ENCODE measurements at regions not wholly inside any gene's neighbourhood (a gene's known extent, or its start where the extent isn't known, plus 50 kb on each side); places are given as distances from the start of the nearest gene placed in this dataset.

- DNase-seq (ENCODE audit: low spot score): no peak
These were observed 132.7 kb upstream of the NDUFV2 start for GRCh38 chr18:8969639-8970390.

DNA sequence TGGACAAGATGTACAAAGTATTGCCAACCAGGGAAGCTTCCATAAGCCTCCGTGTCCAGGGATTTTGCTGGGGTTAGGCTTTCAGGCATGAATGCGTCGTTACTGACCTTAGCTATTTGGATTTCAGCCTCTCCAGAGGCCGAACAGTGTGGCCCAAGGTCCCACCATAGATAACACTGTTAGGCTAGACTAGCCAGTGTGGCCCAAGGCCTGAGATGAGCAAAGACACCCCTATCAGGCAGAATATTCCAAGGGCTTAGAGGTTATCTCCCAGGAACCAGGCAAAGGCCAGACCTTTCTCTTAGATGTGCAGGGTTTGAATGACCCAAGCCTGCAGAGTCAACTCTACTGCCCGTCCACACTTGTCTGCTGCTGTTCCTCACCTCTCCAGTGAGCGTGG is 131.7 kb upstream of the NDUFV2 start:
- no peak for DNase-seq (ENCODE audit: low spot score)

- no peak for DNase-seq (ENCODE audit: low spot score)
These were observed 130.4 kb upstream of the NDUFV2 start for GRCh38 chr18:8972116-8972515.

GRCh38 chr18:8974279-8974678 is 128.2 kb upstream of the NDUFV2 start:
- DNase-seq (ENCODE audit: low spot score): no peak

- no peak for DNase-seq (ENCODE audit: low spot score)
These were observed 127.8 kb upstream of the NDUFV2 start for GRCh38 chr18:8974696-8975095.

DNA sequence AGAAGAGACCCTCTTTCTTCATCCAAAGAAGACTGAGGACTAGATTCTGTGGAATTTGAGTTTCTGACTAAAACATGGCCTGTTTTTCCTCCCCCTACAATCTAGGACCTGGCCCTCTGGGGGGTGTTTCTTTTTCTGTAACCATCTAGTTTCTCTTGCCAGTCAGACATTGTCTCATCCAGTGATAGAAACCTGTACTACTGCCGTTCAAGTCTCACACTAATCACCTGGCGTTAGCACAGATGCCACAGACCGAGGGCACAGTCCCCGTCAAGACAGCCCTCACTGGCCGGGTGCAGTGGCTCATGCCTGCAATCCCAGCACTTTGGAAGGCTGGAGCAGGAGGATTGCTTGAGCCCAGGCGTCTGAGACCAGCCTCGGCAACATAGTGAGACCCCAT is 126.9 kb upstream of the NDUFV2 start:
- no peak for DNase-seq (ENCODE audit: low spot score)

DNA sequence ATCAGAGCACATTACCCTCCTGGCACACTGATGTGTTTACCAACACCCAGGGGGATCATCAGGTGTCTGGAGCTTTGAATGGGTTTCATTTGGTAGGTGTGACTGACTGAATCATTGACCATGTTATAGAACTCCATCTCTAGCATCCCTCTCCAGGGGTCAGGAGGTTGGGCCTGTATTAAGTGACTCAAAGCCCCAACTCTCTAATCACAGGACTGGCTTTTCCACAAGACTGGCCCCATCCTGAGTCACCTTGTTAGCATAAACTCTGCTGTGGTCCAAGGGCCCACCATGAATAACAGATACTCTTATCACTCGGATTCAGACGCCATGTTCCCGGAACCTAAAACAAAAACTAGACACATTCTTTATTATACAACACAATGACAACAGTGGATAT is 125.9 kb upstream of the NDUFV2 start:
- no peak for DNase-seq (ENCODE audit: low spot score)

- DNase-seq (ENCODE audit: low spot score): no peak
These were observed 125.3 kb upstream of the NDUFV2 start for GRCh38 chr18:8977166-8977565.

GRCh38 chr18:8977701-8978100 is 124.8 kb upstream of the NDUFV2 start:
- DNase-seq (ENCODE audit: low spot score): no peak

DNA sequence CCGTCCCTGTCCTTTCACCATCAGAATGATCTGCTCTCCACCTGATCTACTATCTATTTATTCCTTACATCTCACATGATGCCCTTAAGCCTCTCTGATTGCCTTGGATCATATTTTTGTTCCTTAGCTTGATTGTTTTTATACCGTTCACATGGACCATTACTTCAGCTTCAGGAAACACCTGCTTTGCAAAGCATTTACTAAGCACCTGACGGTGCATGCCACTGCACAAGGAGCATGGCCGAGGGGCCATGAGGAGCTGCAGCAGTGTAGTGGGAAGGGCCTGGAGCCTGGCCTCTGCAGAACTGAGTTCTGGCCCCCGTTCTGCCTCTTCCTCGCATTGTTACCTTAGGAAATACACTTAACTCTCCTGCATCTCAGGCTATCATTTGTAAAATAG is 124.1 kb upstream of the NDUFV2 start:
- no peak for DNase-seq (ENCODE audit: low spot score)

DNA sequence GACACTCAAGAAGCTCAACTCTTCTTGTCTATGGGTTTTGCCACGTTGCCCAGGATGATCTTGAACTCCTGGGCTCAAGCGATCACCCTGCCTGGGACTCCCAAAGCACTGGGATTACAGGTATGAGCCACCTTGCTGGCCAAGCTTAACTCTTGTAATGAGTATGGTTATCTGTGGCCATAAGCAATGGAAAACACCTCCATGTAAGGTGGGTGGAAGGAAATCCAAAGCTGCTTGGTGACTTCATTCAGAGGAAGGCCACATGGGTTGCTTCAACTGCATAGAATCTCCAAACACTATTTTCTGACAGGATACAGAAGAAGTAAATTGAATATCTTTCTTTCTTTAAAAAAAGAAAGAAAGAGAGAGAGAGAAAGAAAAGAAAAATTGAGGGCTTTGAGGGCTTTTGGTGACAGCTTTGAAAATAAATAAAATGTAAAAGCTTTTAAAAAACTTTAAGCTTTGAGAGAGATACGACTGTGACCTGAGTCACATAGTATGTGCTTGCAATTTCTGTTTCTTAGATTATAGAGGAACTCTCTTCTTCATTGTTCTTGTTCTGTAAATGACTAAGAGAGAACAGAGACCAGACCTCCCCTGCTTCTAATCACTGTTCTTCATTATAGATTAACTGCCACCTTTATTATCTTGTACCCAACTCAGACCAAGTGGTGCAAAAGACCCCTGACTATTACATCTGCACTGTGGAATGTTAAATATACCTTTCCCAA is 123.1 kb upstream of the NDUFV2 start:
- no peak for DNase-seq (ENCODE audit: low spot score)

DNA sequence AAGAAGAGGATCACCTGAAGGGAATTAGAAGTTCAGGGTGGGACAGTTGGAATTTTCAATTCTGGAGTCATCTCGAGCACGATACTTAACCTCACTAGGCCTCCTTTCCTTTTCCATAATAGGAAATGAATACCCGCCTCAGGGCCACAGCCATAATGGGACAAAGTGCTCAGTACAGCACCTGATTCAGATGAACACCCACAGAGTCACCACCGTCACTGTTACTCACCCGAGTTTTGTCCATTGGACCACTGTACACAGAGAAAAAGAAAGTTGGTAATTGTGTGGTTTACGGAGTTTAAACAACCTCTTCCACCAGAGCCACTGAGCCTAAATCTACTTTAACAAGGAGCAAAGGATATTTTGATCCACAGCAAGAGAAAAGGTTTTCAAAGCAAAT is 122.0 kb upstream of the NDUFV2 start:
- no peak for DNase-seq (ENCODE audit: low spot score)

DNA sequence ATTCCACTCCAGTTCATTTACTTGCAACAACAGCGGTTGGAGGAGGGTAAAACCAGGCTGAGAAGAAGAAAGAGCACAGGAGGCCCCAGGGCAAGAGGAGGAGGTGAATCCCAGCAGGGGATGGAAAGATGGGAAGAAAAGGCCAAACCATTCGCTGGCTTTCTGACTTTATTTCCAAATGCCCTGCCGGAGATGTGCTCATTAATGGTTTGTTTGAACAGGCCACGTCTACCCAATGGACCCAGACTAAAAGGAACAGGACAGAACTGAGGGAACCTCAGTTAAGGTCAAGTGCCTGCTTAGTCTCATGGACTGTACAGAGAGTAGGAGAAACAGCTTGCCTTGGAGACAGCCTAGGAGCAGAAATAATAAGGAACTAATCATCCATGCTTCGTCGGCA is 121.6 kb upstream of the NDUFV2 start:
- no peak for DNase-seq (ENCODE audit: low spot score)

DNA sequence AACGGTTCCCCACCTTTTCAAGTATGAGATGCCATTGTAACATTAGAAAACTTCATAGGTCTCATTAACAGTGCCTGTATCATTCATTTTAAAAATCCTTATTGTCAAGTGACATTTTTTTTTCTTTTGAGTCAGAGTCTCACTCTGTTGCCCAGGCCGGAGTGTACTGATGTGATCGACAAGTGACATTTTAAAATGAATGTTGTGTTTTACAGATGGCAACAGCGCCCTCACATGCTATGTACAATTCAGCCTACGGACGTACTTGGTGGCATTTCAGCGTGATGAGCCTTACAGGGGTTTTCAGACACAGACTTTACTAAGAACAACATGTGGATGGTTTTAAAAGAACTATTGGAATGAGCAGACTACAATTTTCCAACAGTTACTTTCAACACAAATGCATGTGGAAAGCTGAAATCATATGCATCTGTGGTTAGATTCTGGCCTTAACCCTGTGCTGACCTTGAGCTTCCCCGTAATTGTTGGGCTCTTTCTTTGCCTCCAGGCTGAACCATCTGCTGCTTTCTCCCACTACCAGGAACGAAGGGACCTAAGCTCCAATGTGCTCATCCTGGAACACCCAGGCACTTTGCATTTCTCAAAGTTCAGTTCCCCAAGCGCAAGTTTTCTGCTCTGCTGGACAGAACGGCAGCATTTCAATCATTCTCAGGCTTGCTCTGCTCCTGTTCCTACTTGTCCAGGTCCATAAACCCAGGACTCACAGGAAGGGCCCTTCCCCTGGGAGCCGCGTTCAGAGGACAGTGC is 119.9 kb upstream of the NDUFV2 start:
- DNase-seq (ENCODE audit: low spot score): peak; percentile 21

DNA sequence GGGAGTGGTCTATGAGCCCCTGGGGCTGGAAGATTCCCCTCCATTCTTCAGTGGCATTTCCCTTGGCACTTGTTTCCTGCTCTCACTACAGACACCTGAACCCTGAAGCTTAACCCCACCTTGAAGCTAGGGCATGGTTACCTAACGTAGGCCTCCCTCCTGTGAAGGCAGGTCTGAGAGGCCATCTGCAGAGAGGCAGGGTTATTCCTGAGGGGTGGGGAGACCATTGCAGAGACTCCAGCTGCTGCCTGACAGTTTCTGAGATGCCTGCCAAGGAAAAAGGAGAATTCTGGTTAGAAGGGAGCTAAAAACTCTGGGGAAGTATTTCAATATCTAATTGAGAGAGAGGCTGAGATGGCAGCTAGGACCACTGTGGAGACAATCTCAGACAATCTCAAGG is 119.3 kb upstream of the NDUFV2 start:
- DNase-seq (ENCODE audit: low spot score): no peak

- DNase-seq (ENCODE audit: low spot score): no peak
These were observed 118.3 kb upstream of the NDUFV2 start for GRCh38 chr18:8984131-8984721.

GRCh38 chr18:8987241-8987640 is 115.3 kb upstream of the NDUFV2 start:
- no peak for DNase-seq (ENCODE audit: low spot score)

DNA sequence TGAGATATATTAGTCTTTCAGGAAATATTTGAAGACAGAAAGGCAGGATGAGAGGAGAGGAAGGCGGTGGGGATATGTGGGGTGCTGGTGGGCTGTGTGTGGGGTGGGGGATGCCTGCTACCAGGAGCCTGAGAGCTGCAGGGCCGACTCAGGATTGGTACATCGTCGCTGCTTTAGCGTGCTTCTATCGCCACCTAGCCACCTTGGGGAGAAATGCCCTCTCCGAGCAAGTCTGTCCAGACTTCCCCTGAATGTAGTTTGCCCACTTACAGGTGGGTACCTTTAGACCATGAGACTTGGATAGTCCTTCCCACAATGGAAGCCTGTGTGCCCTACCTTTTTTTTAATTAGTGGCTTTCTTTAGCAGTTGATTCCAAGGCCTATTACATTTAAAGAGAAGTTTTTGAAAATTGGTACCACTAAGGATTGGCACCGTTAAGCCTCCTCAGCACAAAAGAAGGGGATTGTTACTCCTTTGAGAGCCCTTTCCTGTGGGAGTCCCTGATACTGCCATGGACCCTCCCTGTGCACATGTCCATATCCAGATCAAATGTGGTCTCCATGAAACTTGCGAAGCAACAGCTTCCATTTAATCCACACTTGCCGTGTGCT is 114.1 kb upstream of the NDUFV2 start:
- DNase-seq (ENCODE audit: low spot score): peak; percentile 55

DNA sequence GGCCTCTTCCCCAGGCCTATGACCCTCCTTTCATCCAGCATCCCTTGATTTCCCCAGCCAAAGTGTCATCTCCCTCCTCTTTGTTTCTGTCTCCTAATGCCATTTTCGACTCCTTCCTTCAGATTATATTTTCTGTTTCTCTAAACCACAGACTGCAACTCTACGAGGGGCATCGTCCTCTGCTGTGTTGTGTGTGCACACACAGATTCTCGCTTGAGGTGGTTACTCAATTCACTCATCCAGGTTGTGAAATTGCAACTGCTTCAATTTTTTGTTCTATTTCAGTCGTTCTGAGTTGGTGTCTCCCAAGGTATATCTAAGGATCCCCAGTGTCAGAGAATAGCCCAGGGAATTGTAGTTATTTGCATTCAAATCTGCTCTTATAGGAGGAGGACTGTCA is 113.5 kb upstream of the NDUFV2 start:
- DNase-seq (ENCODE audit: low spot score): no peak

DNA sequence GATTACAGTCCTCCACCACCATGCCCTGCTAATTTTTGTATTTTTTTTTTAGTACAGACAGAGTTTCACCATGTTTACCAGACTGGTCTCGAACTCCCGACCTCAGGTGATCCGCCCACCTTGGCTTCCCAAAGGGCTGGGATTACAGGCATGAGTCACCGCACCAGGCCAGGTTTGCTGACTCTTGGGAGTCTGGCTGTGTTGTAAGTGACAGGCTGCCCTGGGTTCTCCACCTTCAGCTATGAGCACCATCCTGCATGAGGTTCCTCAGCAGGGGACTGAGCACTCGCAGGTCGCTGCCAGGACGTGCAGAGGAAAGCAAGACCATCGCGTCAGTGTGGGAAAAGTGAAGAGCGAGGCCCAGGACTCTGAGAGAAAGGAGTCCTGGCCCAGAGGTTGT is 112.6 kb upstream of the NDUFV2 start:
- no peak for DNase-seq (ENCODE audit: low spot score)

DNA sequence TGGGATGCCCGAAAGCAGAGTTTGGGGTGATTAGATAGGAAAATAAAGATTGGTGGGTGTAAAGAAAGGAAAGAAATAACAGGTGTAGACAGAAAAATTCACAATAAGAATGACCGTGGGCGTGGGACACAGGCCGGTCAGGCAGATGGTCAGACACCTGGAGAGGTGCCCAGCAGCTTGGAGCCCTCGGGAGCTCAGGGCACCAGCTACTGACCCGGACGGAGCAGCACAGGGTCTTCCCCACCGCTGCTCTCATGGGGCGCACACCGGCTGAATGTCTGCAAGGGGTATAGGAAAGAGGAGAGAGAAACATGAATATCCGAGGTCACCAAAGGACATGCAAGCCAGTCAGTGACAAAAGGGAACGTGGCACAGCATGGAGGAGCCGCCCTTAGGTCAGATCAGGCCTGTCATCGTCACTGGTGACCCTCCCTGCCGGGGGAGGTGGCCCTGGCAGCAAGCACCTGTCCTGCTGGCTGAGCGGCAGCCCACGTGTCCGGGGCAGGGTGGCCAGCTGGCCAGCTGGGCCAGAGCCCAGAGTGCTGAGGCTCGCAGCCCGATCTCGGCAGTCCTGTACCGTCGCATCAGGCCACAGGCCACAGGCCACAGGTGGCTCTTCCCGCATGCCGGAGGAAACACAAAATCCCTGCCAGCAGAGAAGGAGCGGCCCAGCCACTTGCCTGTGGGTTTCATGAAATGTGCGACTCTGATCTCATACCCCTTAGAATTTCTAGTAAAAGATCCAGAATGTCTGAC is 112.0 kb upstream of the NDUFV2 start:
- DNase-seq (ENCODE audit: low spot score): no peak

Measured in globus pallidus (tissue), 1 donor.